Right lobe of liver (tissue), 6 donors: ENCODE measurements at regions not wholly inside any gene's neighbourhood (a gene's known extent, or its start where the extent isn't known, plus 50 kb on each side); places are given as distances from the start of the nearest gene placed in this dataset.

ENCODE experiments used
- ATAC-seq, 4 donors: fragments of 200-7000 bp; cut with Tn5 transposase; one replicate each; pipeline ENCODE4 v1.9.1; 2020; ENCODE audit warnings: mild to moderate bottlenecking in 4 of 4, moderate library complexity in 4 of 4
- DNase-seq, 3 donors: peaks; one replicate each; pipeline ENCODE4 v3.0.0-alpha.2; 2020
- H3K27ac ChIP-seq, 3 donors: fragments of 200-600 bp; one replicate each; pipeline ENCODE4 v1.8.0; 2022
- H3K27me3 ChIP-seq, 2 donors: fragments of 200-600 bp; one replicate each; pipeline ENCODE4 v1.8.0; 2022
- H3K36me3 ChIP-seq, 4 donors: fragments of 200-600 bp; sonication (generic) in 1 of 4; one replicate each; pipeline versions ENCODE4 v1.5.1 to v1.8.0; 2017 to 2022; ENCODE audit warnings: control low read depth in 1 of 4
- H3K4me1 ChIP-seq, 4 donors: fragments of 200-600 bp; sonication (generic) in 1 of 4; one replicate each; pipeline versions ENCODE4 v1.5.1 to v1.8.0; 2017 to 2022; ENCODE audit warnings: control low read depth in 1 of 4
- H3K4me3 ChIP-seq, 3 donors: fragments of 200-600 bp; one replicate each; pipeline ENCODE4 v1.8.0; 2022
- H3K9me3 ChIP-seq, 4 donors: fragments of 200-600 bp; sonication (generic) in 1 of 4; one replicate each; pipeline versions ENCODE4 v1.5.1 to v1.8.0; 2017 to 2022; ENCODE audit warnings: control low read depth in 1 of 4
- CTCF ChIP-seq, 4 donors: fragments of 200-600 bp in 3 of 4; fragments of 450-650 bp in 1 of 4; IDR thresholded peaks; one replicate each; pipeline versions ENCODE4 v1.5.1 to v1.8.0; 2016 to 2022; ENCODE audit warnings: antibody characterized with exemption in 4 of 4, mild to moderate bottlenecking in 2 of 4
- POLR2A ChIP-seq: fragments of 450-650 bp; IDR thresholded peaks from one replicate; pipeline ENCODE4 v1.6.1; 2017; ENCODE audit warnings: antibody characterized with exemption, mild to moderate bottlenecking
- WGBS: methylation state at CpG from one replicate; pipeline ENCODE4 v1.1.6; 2018; ENCODE audit warnings: low coverage, low lambda C conversion rate; ENCODE audit not compliant: insufficient coverage; ENCODE audit errors: missing lambda C conversion rate; 5-methylcytosine and 5-hydroxymethylcytosine counted together
- intact Hi-C, 2 donors: fragments of 100-400 bp; cut with DNase I; formaldehyde crosslinking; loops; one replicate each; pipeline versions ENCODE4 v1.11.2 to v1.14.1; 2022
- donor health status: DM: no; HTN: yes; CAD: no.
- donor health status: DM: no; HTN: no; CAD: no.
- donor health status: DM: no; HTN: no; CAD: no.
- donor health status: DM: no; HTN: yes; CAD: no.
- donor health status: DM: no; HTN: yes; CAD: no.

DNA sequence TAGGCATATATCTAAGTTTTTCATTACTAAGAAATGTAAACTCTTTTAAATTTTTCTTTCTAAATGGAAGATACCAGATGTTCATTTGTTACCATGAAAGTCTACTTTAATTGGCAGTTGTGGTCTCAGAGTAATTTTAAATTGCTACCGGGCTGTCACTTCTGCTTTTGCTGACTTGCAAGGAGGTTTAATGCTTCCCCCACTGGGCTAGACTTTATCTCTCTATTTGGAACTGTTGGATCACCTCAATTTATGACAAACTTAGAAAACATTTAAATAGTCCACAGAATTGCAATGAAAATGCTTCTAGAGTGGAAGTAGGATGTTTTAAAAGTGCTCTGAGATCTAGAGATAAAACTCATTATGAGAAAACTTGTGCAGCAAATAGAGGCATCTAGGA is 479.8 kb upstream of the GOT2 start:
- Histone ChIP-seq H3K9me3 (no peaks in the 10 kb centered on the region), H3K4me3 (no peak overlapping the region), H3K36me3 (no peaks in the 10 kb centered on the region), H3K27ac (peak overlapping the region in 2 of 3 donors; percentile 16 to 70), H3K27me3 (no peaks in the 10 kb centered on the region), H3K4me1 (peaks cover 0 to 22% (median 2%) of the 10 kb centered on the region in 4 donors)
- TF ChIP-seq POLR2A (no peak), CTCF (IDR thresholded peaks at IDR 0.05) (no peak)
- intact Hi-C loops, result no loop called here
- WGBS, result 41% methylated on average over 1 of the region's 1 CpG
- no peak for ATAC-seq
- no peak for DNase-seq

GRCh38 chr16:59212492-59213024 is 478.4 kb upstream of the GOT2 start:
- ATAC-seq, result no peak

DNA sequence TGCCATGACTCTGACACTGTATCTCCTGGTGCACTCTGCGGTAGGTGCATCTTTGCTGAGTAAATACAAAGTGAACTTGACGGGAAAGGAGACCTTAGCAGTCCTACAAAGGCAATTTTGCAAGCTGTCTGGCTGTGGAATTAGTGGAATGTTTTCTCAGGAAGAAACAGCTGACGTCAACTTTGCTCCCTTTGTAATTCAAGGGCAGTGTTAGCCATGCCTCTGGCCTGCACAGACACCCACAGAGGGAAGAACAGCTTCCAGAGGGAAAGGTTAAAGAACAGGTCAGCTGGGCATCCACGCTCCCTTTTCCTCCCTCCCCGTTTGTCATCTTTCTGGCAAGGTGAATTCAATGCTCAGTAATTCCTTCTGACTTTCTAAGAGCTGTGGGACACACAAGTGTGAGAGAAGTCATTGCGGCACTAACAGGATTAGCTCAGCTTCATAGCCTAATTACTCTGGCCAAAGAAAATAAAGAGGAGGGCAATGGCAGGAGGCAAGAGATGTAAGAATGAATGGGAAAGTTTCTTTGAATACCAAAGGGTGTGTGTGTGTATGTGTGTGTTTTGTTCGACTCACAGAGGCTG is 476.9 kb upstream of the GOT2 start:
- Histone ChIP-seq H3K4me1 (peaks cover 0 to 22% (median 2%) of the 10 kb centered on the region in 4 donors), H3K27ac (peak overlapping the region in 1 of 3 donors; percentile 77), H3K4me3 (no peak overlapping the region), H3K9me3 (no peaks in the 10 kb centered on the region), H3K27me3 (no peaks in the 10 kb centered on the region), H3K36me3 (no peaks in the 10 kb centered on the region)
- TF ChIP-seq POLR2A (peak; percentile 20), CTCF (IDR thresholded peaks at IDR 0.05) (no peak)
- WGBS, result 12% methylated on average over 6 of the region's 7 CpGs
- ATAC-seq, result peak; percentile 78 to 93 (median 88)
- peak in 2 of 3 donors; percentile 57 to 81 for DNase-seq
- intact Hi-C loops, result no loop called here

More at GRCh38 chr16:59212492-59213024, 478.4 kb upstream of the GOT2 start:
- Histone ChIP-seq H3K27ac (no peak overlapping the region), H3K4me3 (no peak overlapping the region), H3K4me1 (peaks cover 0 to 22% (median 2%) of the 10 kb centered on the region in 4 donors), H3K9me3 (no peaks in the 10 kb centered on the region), H3K27me3 (no peaks in the 10 kb centered on the region), H3K36me3 (no peaks in the 10 kb centered on the region)
- intact Hi-C loops, result no loop called here
- WGBS, result 85% methylated on average over 1 of the region's 1 CpG
- TF ChIP-seq POLR2A (no peak), CTCF (IDR thresholded peaks at IDR 0.05) (no peak)
- no peak for DNase-seq

- DNase-seq (no peak), ATAC-seq (peak; percentile 52 to 87 (median 75))
- no peaks in the 10 kb centered on the region for H3K9me3 ChIP-seq
- no peaks in the 10 kb centered on the region for H3K27me3 ChIP-seq
- peak overlapping the region in 1 of 3 donors; percentile 69 for H3K27ac ChIP-seq
- no peaks in the 10 kb centered on the region for H3K36me3 ChIP-seq
- intact Hi-C loops, result no loop called here
- H3K4me3 ChIP-seq, result no peak overlapping the region
- peaks cover 0 to 12% (median 1%) of the 10 kb centered on the region in 4 donors for H3K4me1 ChIP-seq
- WGBS, result 51% methylated on average over 3 of the region's 4 CpGs
- TF ChIP-seq POLR2A (peak; percentile 54), CTCF (IDR thresholded peaks at IDR 0.05) (no peak)
These were observed 471.3 kb upstream of the GOT2 start for GRCh38 chr16:59205403-59205802.
